Dedifferentiated amniotic fluid mesenchymal stem cell (primary cell): ENCODE measurements at regions not wholly inside any gene's neighbourhood (a gene's known extent, or its start where the extent isn't known, plus 50 kb on each side); places are given as distances from the start of the nearest gene placed in this dataset.

Experiments
- DNase-seq: peaks from one replicate; pipeline ENCODE4 v3.0.0-alpha.2; 2016; ENCODE audit errors: extremely low spot score

GRCh38 chr1:213643360-213643759, 344.4 kb upstream of the PROX1 start:
- DNase-seq, result no peak

DNA sequence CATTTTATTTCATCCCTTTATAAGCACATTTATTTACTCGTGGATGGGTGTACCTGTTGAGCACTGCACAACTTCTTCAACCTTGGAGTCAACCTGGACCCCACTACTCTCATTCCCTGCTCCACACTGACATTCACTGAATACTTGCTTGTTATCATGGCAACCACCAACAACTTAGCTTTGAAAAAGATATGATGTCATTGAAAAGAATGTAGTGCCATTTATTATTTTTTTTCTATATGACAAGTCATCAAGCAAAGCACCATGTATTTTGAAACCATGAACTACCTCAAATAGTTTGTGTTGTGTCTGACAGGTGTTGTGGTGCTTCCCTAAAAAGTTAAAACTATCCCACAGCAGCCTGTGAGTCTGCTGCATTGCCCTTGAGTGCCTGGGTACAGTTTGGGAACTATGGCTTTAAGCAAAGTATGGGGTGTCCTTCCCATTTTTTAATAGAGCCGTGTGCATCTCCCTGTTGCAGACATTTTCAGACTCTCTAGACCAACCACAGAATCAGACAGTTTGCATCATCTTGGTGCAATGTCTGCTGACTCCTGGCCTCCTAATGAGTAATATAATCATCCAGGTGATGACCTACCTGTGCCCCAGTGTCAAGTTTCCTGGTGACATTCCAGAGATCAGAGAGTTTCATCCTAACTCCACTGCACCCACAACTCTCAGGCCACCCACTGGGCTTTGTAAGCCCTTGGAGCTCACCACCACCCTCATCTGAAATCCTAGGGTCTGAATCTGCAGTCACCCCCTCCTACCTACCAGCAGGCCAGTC, 339.7 kb upstream of the PROX1 start:
- DNase-seq, result no peak

- no peak for DNase-seq
These were observed 338.4 kb upstream of the PROX1 start for GRCh38 chr1:213649373-213649772.

GRCh38 chr1:213650603-213651002, 337.2 kb upstream of the PROX1 start:
- no peak for DNase-seq

GRCh38 chr1:213651077-213651476, 336.7 kb upstream of the PROX1 start:
- no peak for DNase-seq

DNA sequence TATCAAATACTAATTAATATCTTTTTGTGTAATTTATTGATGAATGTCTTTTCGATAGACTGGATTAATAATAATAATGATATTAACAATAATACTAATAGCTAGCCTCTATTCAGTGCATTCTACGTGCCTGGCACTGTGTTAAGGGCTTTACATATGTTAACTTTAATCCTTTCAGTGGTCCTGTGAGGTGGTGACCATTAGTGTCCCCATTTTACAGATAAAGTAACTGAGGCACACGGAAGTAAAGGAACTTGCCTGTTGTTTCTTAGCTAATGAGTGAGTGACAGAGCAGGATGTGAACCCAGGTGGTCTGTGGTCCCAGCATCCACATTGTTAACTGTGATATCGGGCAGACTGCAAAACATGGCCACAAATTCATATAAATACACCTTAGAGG, 335.7 kb upstream of the PROX1 start:
- no peak for DNase-seq

- no peak for DNase-seq
These were observed 331.7 kb upstream of the PROX1 start for GRCh38 chr1:213656039-213656438.

- DNase-seq, result no peak
These were observed 331.3 kb upstream of the PROX1 start for GRCh38 chr1:213656503-213656902.

- no peak for DNase-seq
These were observed 330.8 kb upstream of the PROX1 start for GRCh38 chr1:213657013-213657412.

DNA sequence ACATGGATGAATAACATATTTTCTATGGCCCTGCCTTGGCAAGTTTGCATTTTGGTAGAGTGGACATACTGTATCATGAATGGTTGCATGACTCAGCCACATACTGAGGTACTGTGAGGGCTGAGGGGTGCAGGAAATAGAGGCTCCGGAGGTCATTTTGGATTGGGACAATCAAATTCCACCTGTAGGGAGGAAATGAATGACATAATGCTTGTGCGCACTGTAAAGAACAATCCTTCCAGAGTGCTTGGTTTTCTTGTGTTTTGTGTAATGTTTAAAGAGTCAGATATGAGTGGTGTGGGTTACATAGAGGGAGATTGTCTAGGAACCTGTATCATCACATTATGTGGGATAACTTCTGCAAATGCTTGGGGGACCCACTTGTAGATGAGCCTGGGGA, 329.9 kb upstream of the PROX1 start:
- no peak for DNase-seq

DNA sequence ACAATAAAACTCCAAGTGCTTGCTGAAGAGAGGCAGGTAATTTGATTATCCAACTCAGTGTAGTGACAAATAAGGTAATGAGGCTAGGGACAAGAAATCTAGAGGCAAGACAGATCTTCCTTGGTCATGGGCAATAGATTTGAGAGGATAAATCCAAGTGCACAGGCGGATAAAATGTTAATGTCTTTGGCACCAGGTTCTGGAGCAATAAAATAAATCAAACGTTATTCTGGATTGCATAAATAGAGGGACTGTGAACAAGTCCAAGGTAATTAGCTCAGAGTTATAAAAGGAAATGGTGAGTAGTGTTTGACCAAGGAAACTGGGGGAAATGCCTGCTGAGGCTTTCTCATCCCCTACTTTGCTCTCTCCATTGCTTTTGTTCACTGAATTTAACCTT, 329.3 kb upstream of the PROX1 start:
- no peak for DNase-seq

DNA sequence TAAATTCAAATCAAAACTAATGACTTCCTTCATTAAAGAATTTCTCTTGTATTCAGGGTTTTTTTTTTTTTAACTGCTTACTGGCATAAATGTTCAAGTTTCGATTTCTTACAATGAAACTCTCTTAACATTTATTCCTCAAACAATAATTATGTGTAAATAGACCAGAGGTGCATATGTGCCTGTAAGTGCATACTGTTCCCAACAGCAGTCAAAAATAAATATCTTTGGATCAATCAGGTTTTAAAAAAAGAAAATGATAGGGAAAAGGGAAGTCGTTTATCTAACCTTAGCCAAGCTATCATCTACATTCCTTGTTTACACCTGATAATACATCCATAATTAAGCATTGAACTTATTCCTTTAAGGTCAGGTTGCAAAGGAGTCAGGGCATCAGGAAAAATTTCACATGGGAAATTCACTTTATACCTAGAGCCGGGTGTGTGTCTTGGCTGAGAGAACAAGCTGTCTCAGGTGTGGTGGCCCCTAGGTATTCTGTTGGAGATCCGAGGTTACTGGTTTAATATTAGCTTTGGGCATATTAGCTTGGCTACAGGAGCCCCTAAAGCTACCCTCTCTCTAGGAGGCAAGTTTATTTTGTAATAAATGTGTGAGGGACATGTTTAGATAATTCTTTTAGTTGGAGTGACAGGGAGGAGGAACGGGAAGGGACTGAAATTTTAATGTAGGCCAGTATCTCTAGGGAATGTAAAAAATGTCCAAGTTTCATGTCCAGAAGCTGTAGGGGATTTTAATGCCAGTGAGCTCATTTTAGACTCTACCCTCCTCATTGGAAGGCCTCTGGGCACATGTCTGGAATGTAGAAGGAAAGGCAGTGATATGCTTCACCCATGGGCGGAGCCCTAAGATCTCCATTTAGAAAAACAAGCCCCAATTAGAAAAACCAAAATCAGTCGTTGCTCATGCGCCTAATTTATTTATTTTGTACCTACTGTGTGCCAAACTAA, 327.9 kb upstream of the PROX1 start:
- no peak for DNase-seq

DNA sequence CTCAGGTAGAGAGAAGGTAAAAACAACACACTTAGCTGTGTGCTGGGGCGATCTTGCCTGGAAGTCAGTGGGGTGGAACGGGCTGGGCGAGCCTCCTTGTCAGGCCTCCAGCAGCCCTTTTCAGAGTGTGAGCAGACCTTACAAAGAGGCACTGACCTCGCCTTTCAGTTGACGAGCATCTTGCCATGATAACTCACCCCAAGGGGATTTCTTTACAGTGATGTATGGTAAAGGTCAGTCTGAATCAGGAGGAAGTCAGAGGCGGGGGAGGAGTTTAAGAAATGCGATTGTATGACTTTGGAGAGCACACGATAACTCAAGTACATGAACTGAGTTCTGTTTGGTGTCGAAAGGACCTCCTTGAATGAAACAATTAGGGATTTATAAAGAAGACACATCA, 326.5 kb upstream of the PROX1 start:
- no peak for DNase-seq

DNA sequence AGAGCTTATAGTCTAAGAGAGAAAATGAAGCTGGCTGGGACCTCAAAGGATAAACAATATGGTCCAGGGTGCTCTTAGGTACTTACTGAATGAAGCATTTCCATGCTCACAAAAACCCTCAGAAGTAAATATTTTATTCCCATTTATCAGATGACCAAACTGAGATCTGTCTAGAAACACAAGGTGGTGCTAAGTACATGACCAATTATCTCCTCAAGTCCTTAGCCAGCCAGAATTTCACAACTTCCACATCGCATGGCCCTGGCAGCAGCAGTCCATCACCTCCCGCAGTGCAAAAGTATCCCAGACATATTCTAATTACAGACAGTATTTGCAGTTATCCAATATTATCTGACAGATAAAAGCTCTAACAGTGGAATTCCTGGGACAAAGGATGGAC, 321.7 kb upstream of the PROX1 start:
- no peak for DNase-seq

DNA sequence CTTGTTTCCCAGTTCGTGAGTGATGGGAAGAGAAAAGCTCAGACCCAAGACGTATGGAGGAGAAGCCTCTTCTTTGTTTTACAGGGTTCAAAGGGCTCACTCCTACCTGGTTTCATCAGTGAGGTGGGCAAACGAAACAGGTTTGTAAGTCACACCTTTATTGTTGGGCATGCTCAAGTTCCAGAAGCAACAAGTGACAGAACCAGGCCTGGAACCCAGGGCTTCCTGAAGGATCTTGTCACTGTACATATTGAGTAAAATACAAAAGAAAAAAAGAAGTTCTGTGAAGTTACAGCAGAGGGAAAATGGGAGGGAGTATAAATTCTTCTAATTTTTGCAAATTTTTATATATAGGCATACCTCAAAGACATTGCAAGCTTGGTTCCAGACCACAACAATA, 320.9 kb upstream of the PROX1 start:
- no peak for DNase-seq

DNA sequence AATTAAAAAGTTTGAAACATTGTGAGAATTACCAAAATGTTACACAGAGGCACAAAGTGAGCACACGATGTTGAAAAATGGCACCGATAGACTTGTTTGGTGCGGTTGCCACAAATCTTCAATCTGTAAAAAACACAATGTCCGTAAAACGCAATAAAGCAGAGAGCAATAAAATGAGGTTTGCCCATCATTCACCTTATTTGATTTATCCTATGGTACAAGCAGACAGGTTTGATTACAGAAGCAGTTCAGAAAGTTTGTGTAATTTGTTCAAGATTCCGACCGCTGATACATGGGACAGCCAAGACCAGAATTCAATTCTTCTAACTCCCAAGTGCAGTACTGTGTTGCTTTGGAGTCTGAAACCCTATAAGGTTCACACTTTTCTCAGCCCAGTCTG, 318.3 kb upstream of the PROX1 start:
- DNase-seq, result no peak

DNA sequence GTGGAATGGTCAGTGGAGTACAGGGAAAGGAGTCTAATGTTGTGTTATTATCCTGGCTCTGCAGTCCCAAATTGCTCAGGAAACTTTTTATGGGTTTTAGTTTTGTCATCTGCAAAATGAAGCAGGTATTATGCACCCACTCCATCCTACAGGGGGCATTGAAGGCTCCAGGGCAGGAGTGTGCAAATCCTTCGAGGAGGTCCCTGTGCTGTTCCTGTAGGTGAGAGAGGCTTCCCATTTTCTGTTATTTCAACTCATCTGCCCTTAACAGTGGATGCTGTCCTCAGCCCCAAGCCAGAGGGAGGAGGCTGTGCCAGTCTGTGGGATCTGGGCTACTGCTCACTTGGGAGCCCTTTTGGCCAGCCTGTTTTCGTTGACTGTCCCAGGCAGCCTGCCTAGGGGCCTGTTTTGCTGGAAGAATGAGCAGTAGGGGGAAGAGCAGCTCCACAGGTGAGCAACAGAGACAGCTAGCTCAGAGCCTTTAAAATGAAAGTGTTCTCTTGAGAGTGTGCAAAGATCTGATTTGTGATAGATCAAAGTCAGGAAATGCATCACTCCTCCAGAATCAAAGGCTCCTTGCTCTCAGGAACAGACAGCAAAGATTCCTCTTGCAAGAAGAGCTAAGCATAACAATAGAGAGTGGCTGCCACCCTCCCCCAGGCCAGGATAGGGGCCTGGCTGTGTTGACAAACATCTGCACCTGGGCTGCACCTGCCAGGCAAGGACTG, 317.6 kb upstream of the PROX1 start:
- no peak for DNase-seq

DNA sequence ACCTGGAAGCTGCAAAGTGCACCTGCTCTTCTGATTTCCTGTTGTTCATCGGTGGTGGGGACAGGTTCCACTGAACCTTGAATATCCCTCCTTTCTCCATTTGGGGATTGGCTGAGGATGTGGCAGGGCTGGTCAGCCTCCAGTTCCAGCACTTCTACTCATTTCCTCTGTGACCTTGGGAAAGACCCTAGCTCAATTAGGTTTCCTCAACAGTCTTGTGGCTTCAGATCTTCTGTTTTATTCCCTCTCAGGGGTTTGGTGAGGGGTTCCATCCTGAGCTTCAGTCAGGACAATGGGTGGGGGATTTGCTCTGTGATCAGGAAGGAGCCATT, 317.1 kb upstream of the PROX1 start:
- no peak for DNase-seq

DNA sequence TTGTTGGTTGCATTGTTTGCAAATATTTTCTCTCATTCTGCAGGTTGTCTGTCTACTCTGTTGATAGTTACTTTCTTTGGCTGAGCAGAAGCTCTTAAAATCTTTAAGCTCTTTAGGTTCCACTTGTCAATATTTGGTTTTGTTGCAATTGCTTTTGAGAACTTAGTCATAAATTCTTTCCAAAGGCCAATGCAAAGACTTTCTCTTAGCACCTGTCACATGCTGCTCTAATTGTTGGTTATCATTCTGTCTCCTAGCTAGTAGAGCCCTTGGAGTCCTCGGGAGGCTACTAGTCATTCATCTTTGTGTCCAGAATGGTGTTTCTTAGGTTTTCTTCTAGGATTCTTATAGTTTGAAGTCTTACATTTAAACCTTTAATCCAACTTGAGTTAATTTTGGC, 312.7 kb upstream of the PROX1 start:
- no peak for DNase-seq

DNA sequence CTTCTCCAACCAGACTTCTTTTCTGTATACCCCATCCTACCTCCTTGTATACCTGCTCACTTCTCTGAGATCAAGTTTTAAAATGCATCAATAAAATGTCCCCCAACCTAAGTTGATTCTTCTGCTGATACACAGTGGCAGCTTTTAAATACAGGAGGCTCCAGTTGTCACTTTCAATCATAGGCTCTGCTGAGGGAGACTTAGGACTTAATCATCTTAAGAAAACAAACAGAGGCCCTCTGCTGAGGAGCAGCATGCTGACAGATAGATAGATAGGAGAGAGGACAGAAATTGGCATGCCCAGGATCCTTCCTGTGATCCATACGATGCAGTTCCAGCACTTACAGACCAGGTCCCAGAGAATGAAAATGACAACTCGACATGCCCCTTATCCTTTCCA, 311.0 kb upstream of the PROX1 start:
- no peak for DNase-seq

- DNase-seq, result no peak
These were observed 309.4 kb upstream of the PROX1 start for GRCh38 chr1:213678348-213678747.

- no peak for DNase-seq
These were observed 309.0 kb upstream of the PROX1 start for GRCh38 chr1:213678753-213679152.

DNA sequence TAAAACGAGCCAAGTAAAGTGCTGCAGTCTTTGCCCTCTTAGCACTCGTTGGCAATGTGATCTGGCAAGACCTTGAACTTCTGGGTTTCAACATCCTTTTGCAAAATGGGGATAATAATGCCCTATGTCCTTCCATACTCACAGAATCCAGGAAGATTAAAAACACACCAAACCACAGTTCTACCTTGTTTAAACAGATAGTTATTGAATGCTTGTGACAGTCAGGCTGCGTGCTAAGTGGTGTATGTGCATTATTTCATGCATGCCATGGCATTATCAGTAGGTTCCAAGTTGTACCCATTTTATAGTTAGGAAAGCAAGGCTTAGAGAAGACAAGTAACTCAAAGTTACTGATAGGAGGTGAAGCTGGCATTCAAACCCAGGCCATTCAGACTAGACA, 308.6 kb upstream of the PROX1 start:
- DNase-seq, result no peak
